Chondrocyte (in vitro differentiated cells): ENCODE measurements at regions not wholly inside any gene's neighbourhood (a gene's known extent, or its start where the extent isn't known, plus 50 kb on each side); places are given as distances from the start of the nearest gene placed in this dataset.

Experiments
- DNase-seq: peaks from one replicate; pipeline ENCODE4 v3.0.0; 2021; ENCODE audit warnings: mixed read lengths, low spot score
- H3K27ac Mint-ChIP-seq: one replicate; pipeline ENCODE4 v1.8.0; 2021; ENCODE audit warnings: mild to moderate bottlenecking, moderate library complexity, mixed read lengths; ENCODE audit not compliant: unreplicated experiment
- H3K27me3 Mint-ChIP-seq: 2 replicates; pipeline ENCODE4 v1.8.0; 2021; ENCODE audit warnings: low read depth, mixed read lengths
- H3K36me3 Mint-ChIP-seq: 2 replicates; pipeline ENCODE4 v1.8.0; 2021; ENCODE audit warnings: low read depth, mixed read lengths
- H3K4me1 Mint-ChIP-seq: 2 replicates; pipeline ENCODE4 v1.8.0; 2021; ENCODE audit warnings: low read depth, mild to moderate bottlenecking, mixed read lengths
- H3K4me3 Mint-ChIP-seq: one replicate; pipeline ENCODE4 v1.8.0; 2021; ENCODE audit warnings: mild to moderate bottlenecking, moderate library complexity, mixed read lengths; ENCODE audit not compliant: unreplicated experiment
- H3K9me3 Mint-ChIP-seq: 2 replicates; pipeline ENCODE4 v1.8.0; 2021; ENCODE audit warnings: low read depth, mixed read lengths
- TF ChIP-seq, protein P1 (sequence below): fragments of 200-600 bp; sonication (generic); IDR thresholded peaks from 2 replicates; pipeline ENCODE4 v1.5.0; 2021; ENCODE audit warnings: antibody characterized with exemption, mild to moderate bottlenecking, moderate library complexity

GRCh38 chr7:125678771-125679170, 749.1 kb upstream of the POT1 start:
- Mint-ChIP-seq H3K4me1 (no peaks in the 10 kb centered on the region), H3K4me3 (no peak overlapping the region), H3K27me3 (peaks cover 5% of the 10 kb centered on the region), H3K9me3 (no peaks in the 10 kb centered on the region), H3K27ac (no peak overlapping the region), H3K36me3 (no peaks in the 10 kb centered on the region)
- TF ChIP-seq, protein P1, sequence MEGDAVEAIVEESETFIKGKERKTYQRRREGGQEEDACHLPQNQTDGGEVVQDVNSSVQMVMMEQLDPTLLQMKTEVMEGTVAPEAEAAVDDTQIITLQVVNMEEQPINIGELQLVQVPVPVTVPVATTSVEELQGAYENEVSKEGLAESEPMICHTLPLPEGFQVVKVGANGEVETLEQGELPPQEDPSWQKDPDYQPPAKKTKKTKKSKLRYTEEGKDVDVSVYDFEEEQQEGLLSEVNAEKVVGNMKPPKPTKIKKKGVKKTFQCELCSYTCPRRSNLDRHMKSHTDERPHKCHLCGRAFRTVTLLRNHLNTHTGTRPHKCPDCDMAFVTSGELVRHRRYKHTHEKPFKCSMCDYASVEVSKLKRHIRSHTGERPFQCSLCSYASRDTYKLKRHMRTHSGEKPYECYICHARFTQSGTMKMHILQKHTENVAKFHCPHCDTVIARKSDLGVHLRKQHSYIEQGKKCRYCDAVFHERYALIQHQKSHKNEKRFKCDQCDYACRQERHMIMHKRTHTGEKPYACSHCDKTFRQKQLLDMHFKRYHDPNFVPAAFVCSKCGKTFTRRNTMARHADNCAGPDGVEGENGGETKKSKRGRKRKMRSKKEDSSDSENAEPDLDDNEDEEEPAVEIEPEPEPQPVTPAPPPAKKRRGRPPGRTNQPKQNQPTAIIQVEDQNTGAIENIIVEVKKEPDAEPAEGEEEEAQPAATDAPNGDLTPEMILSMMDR = no peak
- no peak for DNase-seq

- Mint-ChIP-seq H3K27me3 (peaks cover 1% of the 10 kb centered on the region), H3K4me3 (no peak overlapping the region), H3K36me3 (no peaks in the 10 kb centered on the region), H3K9me3 (no peaks in the 10 kb centered on the region), H3K4me1 (no peaks in the 10 kb centered on the region), H3K27ac (no peak overlapping the region)
- DNase-seq = no peak
- TF ChIP-seq, protein P1 = no peak
These were observed 746.0 kb upstream of the POT1 start for GRCh38 chr7:125675640-125676039.

DNA sequence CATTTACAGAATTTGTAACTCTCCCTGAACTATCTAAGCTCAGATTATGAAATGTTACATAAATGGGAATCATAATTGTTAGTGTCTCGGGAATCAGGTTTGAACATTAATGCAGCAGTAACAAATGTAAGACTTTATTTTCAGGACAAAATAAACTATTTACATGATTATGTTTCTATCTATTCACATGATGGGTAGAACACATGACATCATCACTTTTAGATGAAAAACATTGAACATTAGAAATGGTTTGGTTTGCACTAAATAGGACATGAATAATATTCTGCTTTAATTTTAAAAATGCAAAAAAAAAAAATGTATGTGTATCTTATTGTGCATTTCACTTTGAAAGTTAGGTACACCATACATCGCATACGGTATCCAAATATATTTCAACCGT, 745.5 kb upstream of the POT1 start:
- H3K36me3 Mint-ChIP-seq = no peaks in the 10 kb centered on the region
- H3K4me1 Mint-ChIP-seq = no peaks in the 10 kb centered on the region
- TF ChIP-seq, protein P1 = no peak
- no peak overlapping the region for H3K4me3 Mint-ChIP-seq
- no peak for DNase-seq
- H3K27ac Mint-ChIP-seq = no peak overlapping the region
- no peaks in the 10 kb centered on the region for H3K27me3 Mint-ChIP-seq
- H3K9me3 Mint-ChIP-seq = no peaks in the 10 kb centered on the region

DNA sequence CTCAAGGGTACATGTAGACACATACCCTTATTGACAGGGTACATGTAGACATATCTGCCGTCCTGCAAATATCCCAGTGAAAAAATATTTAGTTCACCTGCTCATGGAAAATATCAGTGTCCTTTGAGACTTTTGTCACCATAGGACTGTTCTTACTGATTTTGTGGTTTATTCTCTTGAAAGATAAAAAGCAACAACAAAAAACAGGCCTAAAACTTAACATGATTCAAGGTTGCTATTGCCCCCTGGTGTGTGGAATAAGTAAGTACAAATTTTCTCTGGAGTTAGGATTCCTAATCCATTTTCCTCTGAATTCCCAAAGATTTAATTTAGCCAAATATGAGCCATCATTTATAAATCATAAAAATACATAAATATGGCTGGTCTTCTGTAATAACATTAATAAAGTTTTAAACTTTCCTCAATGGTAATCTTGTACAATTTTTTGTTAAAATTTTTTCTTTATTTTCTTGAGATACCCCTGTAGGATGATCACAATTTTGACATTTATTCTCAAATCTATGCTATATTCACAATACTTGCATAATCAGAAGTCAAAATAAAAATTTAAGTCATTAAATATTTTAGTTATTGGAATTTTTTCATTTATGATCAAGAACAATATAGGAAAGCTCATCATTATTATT, 741.4 kb upstream of the POT1 start:
- H3K27me3 Mint-ChIP-seq = no peaks in the 10 kb centered on the region
- H3K9me3 Mint-ChIP-seq = no peaks in the 10 kb centered on the region
- no peaks in the 10 kb centered on the region for H3K36me3 Mint-ChIP-seq
- no peak overlapping the region for H3K27ac Mint-ChIP-seq
- TF ChIP-seq, protein P1 = peak; percentile 96
- no peak overlapping the region for H3K4me3 Mint-ChIP-seq
- H3K4me1 Mint-ChIP-seq = no peaks in the 10 kb centered on the region
- no peak for DNase-seq

GRCh38 chr7:125668321-125668993, 738.8 kb upstream of the POT1 start:
- H3K36me3 Mint-ChIP-seq = no peaks in the 10 kb centered on the region
- H3K4me3 Mint-ChIP-seq = no peak overlapping the region
- H3K9me3 Mint-ChIP-seq = no peaks in the 10 kb centered on the region
- peaks cover 13% of the 10 kb centered on the region for H3K4me1 Mint-ChIP-seq
- no peak overlapping the region for H3K27ac Mint-ChIP-seq
- H3K27me3 Mint-ChIP-seq = no peaks in the 10 kb centered on the region
- TF ChIP-seq, protein P1 = no peak
- no peak for DNase-seq
